ENCODE measurements at regions not wholly inside any gene's neighbourhood (a gene's known extent, or its start where the extent isn't known, plus 50 kb on each side); places are given as distances from the start of the nearest gene placed in this dataset.
A peak's percentile ranks its signal among the peaks of the same experiment; 100 is the strongest.

DNA sequence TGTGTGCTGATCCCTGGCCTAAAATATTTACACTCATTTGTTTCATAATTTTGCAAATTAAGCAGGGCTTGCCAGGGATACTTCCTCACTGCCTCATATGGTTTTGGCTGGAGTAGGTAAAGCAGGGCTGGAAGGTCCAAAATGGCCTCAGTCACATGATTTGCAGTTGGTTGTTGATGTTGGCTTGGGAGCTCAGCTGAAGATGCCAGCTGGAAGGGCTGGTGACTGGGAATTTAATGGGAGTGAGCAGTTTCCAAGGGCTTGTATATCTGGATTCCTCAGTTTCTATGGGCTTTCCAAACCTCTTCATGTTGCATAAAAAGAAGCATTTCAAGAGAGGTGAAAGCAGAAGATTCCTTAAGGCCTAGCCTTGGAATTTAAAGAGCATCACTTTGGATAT lies 729.3 kb downstream of the CDH18 start:
- H3K36me3 ChIP-seq: no peaks in the 10 kb centered on the region
- H3K9me3 ChIP-seq: no peaks in the 10 kb centered on the region
- no peaks in the 10 kb centered on the region for H3K27me3 ChIP-seq
- no peak overlapping the region for H3K4me3 ChIP-seq (ENCODE audit: low read depth, low read length)
- H3K4me1 ChIP-seq: no peaks in the 10 kb centered on the region
- DNase-seq: no peak
- no peak for TF ChIP-seq CTCF (IDR thresholded peaks at IDR 0.05; ENCODE audit: low read depth, low read length)

- DNase-seq: no peak
- H3K36me3 ChIP-seq: no peaks in the 10 kb centered on the region
- H3K9me3 ChIP-seq: no peaks in the 10 kb centered on the region
- no peak overlapping the region for H3K4me3 ChIP-seq (ENCODE audit: low read depth, low read length)
- TF ChIP-seq CTCF (IDR thresholded peaks at IDR 0.05; ENCODE audit: low read depth, low read length): peak; percentile 28; the same call in 1 of the 2 replicates
- no peaks in the 10 kb centered on the region for H3K27me3 ChIP-seq
- no peaks in the 10 kb centered on the region for H3K4me1 ChIP-seq
Observed at GRCh38 chr5:19261879-19262278, 726.1 kb downstream of the CDH18 start.

GRCh38 chr5:19264821-19265220 lies 723.2 kb downstream of the CDH18 start:
- no peak for TF ChIP-seq CTCF (IDR thresholded peaks at IDR 0.05; ENCODE audit: low read depth, low read length)
- DNase-seq: no peak
- no peaks in the 10 kb centered on the region for H3K9me3 ChIP-seq

GRCh38 chr5:19266791-19267190 lies 721.2 kb downstream of the CDH18 start:
- H3K4me1 ChIP-seq: peaks cover 4% of the 10 kb centered on the region; the same call in 1 of the 2 replicates
- TF ChIP-seq CTCF (IDR thresholded peaks at IDR 0.05; ENCODE audit: low read depth, low read length): no peak
- H3K9me3 ChIP-seq: no peaks in the 10 kb centered on the region
- H3K4me3 ChIP-seq (ENCODE audit: low read depth, low read length): no peak overlapping the region
- DNase-seq: no peak
- no peaks in the 10 kb centered on the region for H3K27me3 ChIP-seq
- no peaks in the 10 kb centered on the region for H3K36me3 ChIP-seq

More at GRCh38 chr5:19264821-19265220, 723.2 kb downstream of the CDH18 start:
- Histone ChIP-seq H3K27me3 (no peaks in the 10 kb centered on the region), H3K4me1 (no peaks in the 10 kb centered on the region), H3K36me3 (no peaks in the 10 kb centered on the region), H3K4me3 (ENCODE audit: low read depth, low read length) (no peak overlapping the region)

GRCh38 chr5:19270153-19270552 lies 717.8 kb downstream of the CDH18 start:
- no peak for TF ChIP-seq CTCF (IDR thresholded peaks at IDR 0.05; ENCODE audit: low read depth, low read length)
- Histone ChIP-seq H3K4me1 (peaks cover 4% of the 10 kb centered on the region; the same call in 1 of the 2 replicates), H3K36me3 (no peaks in the 10 kb centered on the region), H3K4me3 (ENCODE audit: low read depth, low read length) (no peak overlapping the region), H3K9me3 (no peaks in the 10 kb centered on the region), H3K27me3 (no peaks in the 10 kb centered on the region)
- peak; percentile 44 for DNase-seq

- peaks cover 4% of the 10 kb centered on the region; the same call in 1 of the 2 replicates for H3K4me1 ChIP-seq
- H3K27me3 ChIP-seq: no peaks in the 10 kb centered on the region
- TF ChIP-seq CTCF (IDR thresholded peaks at IDR 0.05; ENCODE audit: low read depth, low read length): no peak
- H3K36me3 ChIP-seq: no peaks in the 10 kb centered on the region
- H3K4me3 ChIP-seq (ENCODE audit: low read depth, low read length): no peak overlapping the region
- no peak for DNase-seq
- H3K9me3 ChIP-seq: no peaks in the 10 kb centered on the region
Observed at GRCh38 chr5:19274578-19274977, 713.4 kb downstream of the CDH18 start.
